Activated CD4-positive, alpha-beta T cell treated with anti-CD3 and anti-CD28 coated beads, Interleukin-2, amount 50 U/mL, for 4 hours (primary cell): ENCODE measurements at regions not wholly inside any gene's neighbourhood (a gene's known extent, or its start where the extent isn't known, plus 50 kb on each side); places are given as distances from the start of the nearest gene placed in this dataset.

ENCODE experiments used
- DNase-seq, 2 experiments: peaks; one replicate each; pipeline ENCODE4 v3.0.0-alpha.2; 2020

GRCh38 chr2:193334401-193334800, 1139.7 kb upstream of the TMEFF2 start:
- DNase-seq = no peak

GRCh38 chr2:193333539-193333938, 1138.8 kb upstream of the TMEFF2 start:
- DNase-seq = no peak

- DNase-seq = no peak
Observed at GRCh38 chr2:193332941-193333340, 1138.2 kb upstream of the TMEFF2 start.

GRCh38 chr2:193331676-193332075, 1136.9 kb upstream of the TMEFF2 start:
- no peak for DNase-seq

- DNase-seq = no peak
Observed at GRCh38 chr2:193326296-193326695, 1131.6 kb upstream of the TMEFF2 start.

GRCh38 chr2:193315428-193316091, 1120.8 kb upstream of the TMEFF2 start:
- no peak for DNase-seq

GRCh38 chr2:193303464-193303863, 1108.7 kb upstream of the TMEFF2 start:
- DNase-seq = no peak

GRCh38 chr2:193294371-193294770, 1099.6 kb upstream of the TMEFF2 start:
- no peak for DNase-seq

GRCh38 chr2:193279361-193279760, 1084.6 kb upstream of the TMEFF2 start:
- no peak for DNase-seq

- DNase-seq = no peak
Observed at GRCh38 chr2:193276988-193277387, 1082.3 kb upstream of the TMEFF2 start.

- no peak for DNase-seq
Observed at GRCh38 chr2:193276560-193276959, 1081.8 kb upstream of the TMEFF2 start.

GRCh38 chr2:193276069-193276468, 1081.3 kb upstream of the TMEFF2 start:
- DNase-seq = no peak

GRCh38 chr2:193272011-193272410, 1077.3 kb upstream of the TMEFF2 start:
- no peak for DNase-seq

GRCh38 chr2:193270816-193271215, 1076.1 kb upstream of the TMEFF2 start:
- no peak for DNase-seq

- DNase-seq = no peak
Observed at GRCh38 chr2:193267496-193268002, 1072.8 kb upstream of the TMEFF2 start.

- no peak for DNase-seq
Observed at GRCh38 chr2:193253014-193253530, 1058.3 kb upstream of the TMEFF2 start.

GRCh38 chr2:193251909-193252308, 1057.2 kb upstream of the TMEFF2 start:
- DNase-seq = no peak

GRCh38 chr2:193250389-193250788, 1055.7 kb upstream of the TMEFF2 start:
- no peak for DNase-seq

- DNase-seq = no peak
Observed at GRCh38 chr2:193240752-193241151, 1046.0 kb upstream of the TMEFF2 start.

- DNase-seq = no peak
Observed at GRCh38 chr2:193231634-193232033, 1036.9 kb upstream of the TMEFF2 start.

GRCh38 chr2:193228276-193228675, 1033.5 kb upstream of the TMEFF2 start:
- DNase-seq = no peak

- DNase-seq = no peak
Observed at GRCh38 chr2:193222454-193222853, 1027.7 kb upstream of the TMEFF2 start.

GRCh38 chr2:193219413-193219812, 1024.7 kb upstream of the TMEFF2 start:
- DNase-seq = no peak

- DNase-seq = no peak
Observed at GRCh38 chr2:193201583-193201982, 1006.9 kb upstream of the TMEFF2 start.

- DNase-seq = no peak
Observed at GRCh38 chr2:193199322-193199721, 1004.6 kb upstream of the TMEFF2 start.
